Keratinocyte (primary cell): ENCODE measurements at regions not wholly inside any gene's neighbourhood (a gene's known extent, or its start where the extent isn't known, plus 50 kb on each side); places are given as distances from the start of the nearest gene placed in this dataset.

ENCODE experiments used
- DNase-seq: peaks from one replicate; pipeline ENCODE4 v3.0.0-alpha.2; 2011; ENCODE audit warnings: low read depth, missing footprints, low spot score
- FAIRE-seq: peaks from 2 replicates; lab custom pipeline; 2011; peaks lifted over from hg19 to GRCh38; lab: Jason Lieb, UNC
- H2AFZ ChIP-seq: 2 replicates; pipeline ENCODE4 v1.6.0; 2012; ENCODE audit warnings: low read length, control low read depth, inconsistent platforms; ENCODE audit not compliant: control insufficient read depth
- H3K27ac ChIP-seq: 2 replicates; pipeline ENCODE4 v1.5.1; 2011; ENCODE audit warnings: low read length; ENCODE audit not compliant: control insufficient read depth, insufficient read depth
- H3K27me3 ChIP-seq: 3 replicates; pipeline ENCODE4 v1.6.0; 2011; ENCODE audit warnings: low read length; ENCODE audit not compliant: control insufficient read depth, insufficient read depth; ENCODE audit errors: extremely low read depth
- H3K36me3 ChIP-seq, 2 experiments: 2 replicates in 1 of 2; 3 replicates in 1 of 2; pipeline ENCODE4 v1.5.1; 2011; ENCODE audit warnings: low read length in 2 of 2, mild to moderate bottlenecking in 1 of 2; ENCODE audit not compliant: control insufficient read depth in 2 of 2, insufficient read depth in 2 of 2; ENCODE audit errors: extremely low read depth in 1 of 2
- H3K4me1 ChIP-seq: 3 replicates; pipeline ENCODE4 v1.5.1; 2011; ENCODE audit warnings: low read length; ENCODE audit not compliant: control insufficient read depth, insufficient read depth; ENCODE audit errors: extremely low read depth
- H3K4me2 ChIP-seq: 3 replicates; pipeline ENCODE4 v1.6.0; 2011; ENCODE audit warnings: low read depth, low read length; ENCODE audit not compliant: control insufficient read depth, insufficient read depth; ENCODE audit errors: extremely low read depth
- H3K4me3 ChIP-seq, 3 experiments: fragments of 200-600 bp in 1 of 3; sonication (generic) in 1 of 3; 2 replicates in 2 of 3; 3 replicates in 1 of 3; pipeline ENCODE4 v1.5.1; 2011 to 2016; ENCODE audit warnings: low read length in 3 of 3, mild to moderate bottlenecking in 3 of 3, control low read depth in 2 of 3, inconsistent platforms in 1 of 3, low read depth in 1 of 3, mixed read lengths in 1 of 3, mixed run types in 1 of 3, moderate library complexity in 1 of 3; ENCODE audit not compliant: control insufficient read depth in 2 of 3, insufficient read depth in 2 of 3; ENCODE audit errors: extremely low read depth in 1 of 3
- H3K79me2 ChIP-seq: 2 replicates; pipeline ENCODE4 v1.6.0; 2012; ENCODE audit warnings: low read length; ENCODE audit not compliant: control insufficient read depth, insufficient read depth
- H3K9ac ChIP-seq: 3 replicates; pipeline ENCODE4 v1.6.0; 2011; ENCODE audit warnings: low read length; ENCODE audit not compliant: control insufficient read depth, insufficient read depth; ENCODE audit errors: extremely low read depth
- H3K9me1 ChIP-seq: 3 replicates; pipeline ENCODE4 v1.6.0; 2011; ENCODE audit warnings: low read length; ENCODE audit not compliant: control insufficient read depth, insufficient read depth; ENCODE audit errors: extremely low read depth
- H3K9me3 ChIP-seq: 2 replicates; pipeline ENCODE4 v1.5.1; 2012; ENCODE audit warnings: low read depth, low read length; ENCODE audit not compliant: control insufficient read depth
- H4K20me1 ChIP-seq: 3 replicates; pipeline ENCODE4 v1.6.0; 2011; ENCODE audit warnings: low read length; ENCODE audit not compliant: control insufficient read depth, insufficient read depth; ENCODE audit errors: extremely low read depth
- EZH2 ChIP-seq: IDR thresholded peaks from one replicate; pipeline ENCODE4 v1.6.1; 2012; ENCODE audit warnings: inconsistent platforms, mild to moderate bottlenecking, low read length, moderate library complexity
- dilution Hi-C: fragments of 300-500 bp; cut with MboI; formaldehyde crosslinking; loops from one replicate; pipeline ENCODE4 v1.7.0; 2020; ENCODE audit warnings: low sequenced_read_pairs; ENCODE audit not compliant: extremely low pct_ligation_motif_present
- TF ChIP-seq, protein P1 (sequence below), 3 experiments: IDR thresholded peaks in 1 of 3; conservative IDR thresholded peaks in 1 of 3; optimal IDR thresholded peaks in 1 of 3; 2 replicates in 2 of 3; 3 replicates in 1 of 3; pipeline versions ENCODE3 to v1.5.1; 2011; ENCODE audit warnings: low read length in 3 of 3, mild to moderate bottlenecking in 3 of 3, moderate library complexity in 2 of 3, control low read depth in 1 of 3, inconsistent platforms in 1 of 3; ENCODE audit not compliant: insufficient read depth in 2 of 3; ENCODE audit errors: extremely low read depth in 1 of 3

DNA sequence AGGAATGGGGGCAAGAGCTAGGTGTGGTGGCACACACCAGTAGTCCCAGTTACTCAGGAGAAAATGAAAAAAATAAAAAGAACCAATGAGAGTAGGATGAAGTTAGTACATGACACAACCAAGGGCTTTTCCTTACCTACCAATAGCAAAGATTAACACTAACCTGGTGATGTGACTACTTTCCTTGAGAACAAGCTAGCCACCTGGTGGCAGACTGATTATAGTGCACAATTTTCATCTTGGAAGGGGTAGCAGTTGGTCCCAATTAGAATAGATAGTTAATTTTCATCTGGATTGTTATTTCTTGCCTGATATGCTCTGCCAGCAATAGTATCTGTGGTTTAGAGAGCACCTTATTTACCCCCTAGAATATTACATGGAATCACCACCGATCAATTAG, 1216.8 kb upstream of the PABPC4L start:
- no peak overlapping the region for H3K4me3 ChIP-seq
- H3K9ac ChIP-seq: no peak overlapping the region
- no peak for DNase-seq
- no peak overlapping the region for H2AFZ ChIP-seq
- H3K27me3 ChIP-seq: no peaks in the 10 kb centered on the region
- H3K4me1 ChIP-seq: no peaks in the 10 kb centered on the region
- FAIRE-seq: no peak
- H4K20me1 ChIP-seq: no peaks in the 10 kb centered on the region
- H3K79me2 ChIP-seq: no peaks in the 10 kb centered on the region
- H3K36me3 ChIP-seq: no peaks in the 10 kb centered on the region
- TF ChIP-seq, protein P1, sequence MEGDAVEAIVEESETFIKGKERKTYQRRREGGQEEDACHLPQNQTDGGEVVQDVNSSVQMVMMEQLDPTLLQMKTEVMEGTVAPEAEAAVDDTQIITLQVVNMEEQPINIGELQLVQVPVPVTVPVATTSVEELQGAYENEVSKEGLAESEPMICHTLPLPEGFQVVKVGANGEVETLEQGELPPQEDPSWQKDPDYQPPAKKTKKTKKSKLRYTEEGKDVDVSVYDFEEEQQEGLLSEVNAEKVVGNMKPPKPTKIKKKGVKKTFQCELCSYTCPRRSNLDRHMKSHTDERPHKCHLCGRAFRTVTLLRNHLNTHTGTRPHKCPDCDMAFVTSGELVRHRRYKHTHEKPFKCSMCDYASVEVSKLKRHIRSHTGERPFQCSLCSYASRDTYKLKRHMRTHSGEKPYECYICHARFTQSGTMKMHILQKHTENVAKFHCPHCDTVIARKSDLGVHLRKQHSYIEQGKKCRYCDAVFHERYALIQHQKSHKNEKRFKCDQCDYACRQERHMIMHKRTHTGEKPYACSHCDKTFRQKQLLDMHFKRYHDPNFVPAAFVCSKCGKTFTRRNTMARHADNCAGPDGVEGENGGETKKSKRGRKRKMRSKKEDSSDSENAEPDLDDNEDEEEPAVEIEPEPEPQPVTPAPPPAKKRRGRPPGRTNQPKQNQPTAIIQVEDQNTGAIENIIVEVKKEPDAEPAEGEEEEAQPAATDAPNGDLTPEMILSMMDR (optimal IDR thresholded peaks at IDR 0.05 in 1 of 3, IDR thresholded peaks at IDR 0.05 in 1 of 3, conservative IDR thresholded peaks at IDR 0.05 in 1 of 3; ENCODE audit: extremely low read depth in 1 of 3, insufficient read depth in 2 of 3, low read length in 3 of 3): no peak
- no peak for TF ChIP-seq EZH2
- H3K9me1 ChIP-seq: no peaks in the 10 kb centered on the region
- no peak overlapping the region for H3K4me2 ChIP-seq
- H3K27ac ChIP-seq: no peak overlapping the region
- H3K9me3 ChIP-seq: no peaks in the 10 kb centered on the region
- dilution Hi-C loops: no loop called here

- FAIRE-seq: no peak
- H3K79me2 ChIP-seq: no peaks in the 10 kb centered on the region
Measured at GRCh38 chr4:135412213-135412612, 1210.6 kb upstream of the PABPC4L start.

More at GRCh38 chr4:135412213-135412612, 1210.6 kb upstream of the PABPC4L start:
- Histone ChIP-seq H3K4me2 (no peak overlapping the region), H3K36me3 (no peaks in the 10 kb centered on the region), H4K20me1 (no peaks in the 10 kb centered on the region), H2AFZ (no peak overlapping the region), H3K9me1 (no peaks in the 10 kb centered on the region), H3K27me3 (no peaks in the 10 kb centered on the region), H3K9ac (no peak overlapping the region), H3K4me3 (no peak overlapping the region), H3K9me3 (no peaks in the 10 kb centered on the region), H3K4me1 (no peaks in the 10 kb centered on the region), H3K27ac (no peak overlapping the region)
- TF ChIP-seq, protein P1 (optimal IDR thresholded peaks at IDR 0.05 in 1 of 3, IDR thresholded peaks at IDR 0.05 in 1 of 3, conservative IDR thresholded peaks at IDR 0.05 in 1 of 3; ENCODE audit: extremely low read depth in 1 of 3, insufficient read depth in 2 of 3, low read length in 3 of 3): no peak
- no peak for TF ChIP-seq EZH2
- DNase-seq: no peak
- dilution Hi-C loops: no loop called here
